GM19239 (cell line): ENCODE measurements at regions not wholly inside any gene's neighbourhood (a gene's known extent, or its start where the extent isn't known, plus 50 kb on each side); places are given as distances from the start of the nearest gene placed in this dataset.

ENCODE experiments used
- DNase-seq: peaks from one replicate; pipeline ENCODE4 v3.0.0; 2011; ENCODE audit warnings: low spot score; ENCODE audit not compliant: insufficient read length
- FAIRE-seq: peaks from 2 replicates; lab custom pipeline; 2011; peaks lifted over from hg19 to GRCh38; lab: Jason Lieb, UNC

- no peak for DNase-seq
- no peak for FAIRE-seq
These were observed 983.4 kb downstream of the EFNB2 start for GRCh38 chr13:105552078-105552477.

- no peak for FAIRE-seq
- no peak for DNase-seq
These were observed 987.6 kb downstream of the EFNB2 start for GRCh38 chr13:105547851-105548250.

GRCh38 chr13:105545811-105546210, 989.7 kb downstream of the EFNB2 start:
- DNase-seq (no peak), FAIRE-seq (no peak)

GRCh38 chr13:105543742-105544141, 991.7 kb downstream of the EFNB2 start:
- FAIRE-seq (peak; percentile 14), DNase-seq (no peak)

- FAIRE-seq (no peak), DNase-seq (no peak)
These were observed 993.9 kb downstream of the EFNB2 start for GRCh38 chr13:105541565-105541964.

GRCh38 chr13:105538346-105538745, 997.1 kb downstream of the EFNB2 start:
- DNase-seq (no peak), FAIRE-seq (no peak)

- no peak for FAIRE-seq
- no peak for DNase-seq
These were observed 998.3 kb downstream of the EFNB2 start for GRCh38 chr13:105537113-105537512.

- no peak for FAIRE-seq
- DNase-seq: no peak
These were observed 1005.0 kb downstream of the EFNB2 start for GRCh38 chr13:105530468-105530867.

GRCh38 chr13:105527127-105527526, 1008.3 kb downstream of the EFNB2 start:
- no peak for FAIRE-seq
- DNase-seq: no peak

GRCh38 chr13:105519771-105520170, 1015.7 kb downstream of the EFNB2 start:
- FAIRE-seq (no peak), DNase-seq (no peak)

- FAIRE-seq (no peak), DNase-seq (no peak)
These were observed 1017.4 kb downstream of the EFNB2 start for GRCh38 chr13:105518086-105518485.

GRCh38 chr13:105514401-105514800, 1021.1 kb downstream of the EFNB2 start:
- DNase-seq (no peak), FAIRE-seq (no peak)

- FAIRE-seq (no peak), DNase-seq (no peak)
These were observed 1022.0 kb downstream of the EFNB2 start for GRCh38 chr13:105513448-105513847.

- FAIRE-seq (no peak), DNase-seq (no peak)
These were observed 1025.3 kb downstream of the EFNB2 start for GRCh38 chr13:105509981-105510762.

- DNase-seq (no peak), FAIRE-seq (no peak)
These were observed 1029.0 kb downstream of the EFNB2 start for GRCh38 chr13:105506463-105506862.

GRCh38 chr13:105502193-105502592, 1033.3 kb downstream of the EFNB2 start:
- FAIRE-seq: no peak
- no peak for DNase-seq

- FAIRE-seq (no peak), DNase-seq (no peak)
These were observed 1037.9 kb downstream of the EFNB2 start for GRCh38 chr13:105497597-105497996.

- DNase-seq: no peak
- no peak for FAIRE-seq
These were observed 1043.2 kb downstream of the EFNB2 start for GRCh38 chr13:105492216-105492615.

- no peak for FAIRE-seq
- no peak for DNase-seq
These were observed 1044.1 kb downstream of the EFNB2 start for GRCh38 chr13:105491345-105491744.

- DNase-seq (no peak), FAIRE-seq (no peak)
These were observed 1050.4 kb downstream of the EFNB2 start for GRCh38 chr13:105485081-105485480.

- no peak for DNase-seq
These were observed 1060.4 kb downstream of the EFNB2 start for GRCh38 chr13:105474983-105475610.

GRCh38 chr13:105471673-105472072, 1063.8 kb downstream of the EFNB2 start:
- FAIRE-seq (no peak), DNase-seq (no peak)

More at GRCh38 chr13:105474983-105475610, 1060.4 kb downstream of the EFNB2 start:
- no peak for FAIRE-seq
